ENCODE measurements at regions not wholly inside any gene's neighbourhood (a gene's known extent, or its start where the extent isn't known, plus 50 kb on each side); places are given as distances from the start of the nearest gene placed in this dataset.

GRCh38 chr2:9782197-9782719 is 61.0 kb upstream of the TAF1B start:
- DNase-seq: no peak
- TF ChIP-seq GATA1 (IDR thresholded peaks at IDR 0.05; ENCODE audit: low read depth, low read length) (no peak), POLR2A (IDR thresholded peaks at IDR 0.05; ENCODE audit: low read length) (no peak)

- DNase-seq: no peak
- TF ChIP-seq POLR2A (IDR thresholded peaks at IDR 0.05; ENCODE audit: low read length) (no peak), GATA1 (IDR thresholded peaks at IDR 0.05; ENCODE audit: low read depth, low read length) (no peak)
Measured at GRCh38 chr2:9789371-9789770, 53.9 kb upstream of the TAF1B start.

GRCh38 chr2:9790702-9791225 is 52.5 kb upstream of the TAF1B start:
- DNase-seq: no peak
- no peak for TF ChIP-seq POLR2A (IDR thresholded peaks at IDR 0.05; ENCODE audit: low read length)

GRCh38 chr2:9791711-9792110 is 51.6 kb upstream of the TAF1B start:
- TF ChIP-seq GATA1 (IDR thresholded peaks at IDR 0.05; ENCODE audit: low read depth, low read length) (no peak), POLR2A (IDR thresholded peaks at IDR 0.05; ENCODE audit: low read length) (no peak)

GRCh38 chr2:9793156-9793917 is 49.9 kb upstream of the TAF1B start:
- TF ChIP-seq GATA1 (IDR thresholded peaks at IDR 0.05; ENCODE audit: low read depth, low read length) (no peak), POLR2A (IDR thresholded peaks at IDR 0.05; ENCODE audit: low read length) (no peak)
- no peak for DNase-seq

More at GRCh38 chr2:9791711-9792110, 51.6 kb upstream of the TAF1B start:
- DNase-seq: no peak

Data from erythroblast (primary cell).